HG03175 (cell line): ENCODE measurements at regions not wholly inside any gene's neighbourhood (a gene's known extent, or its start where the extent isn't known, plus 50 kb on each side); places are given as distances from the start of the nearest gene placed in this dataset.
"Not testable (repeated sequence)": the region's sequence is repeated elsewhere in the genome, so short reads cannot be mapped to it uniquely, and the experiment has no call there.

Source experiments
- ATAC-seq: cut with Tn5 transposase; IDR thresholded peaks from one replicate; pipeline ENCODE4 v1.9.1; 2021; ENCODE audit warnings: mild to moderate bottlenecking, moderate library complexity; ENCODE audit not compliant: unreplicated experiment

DNA sequence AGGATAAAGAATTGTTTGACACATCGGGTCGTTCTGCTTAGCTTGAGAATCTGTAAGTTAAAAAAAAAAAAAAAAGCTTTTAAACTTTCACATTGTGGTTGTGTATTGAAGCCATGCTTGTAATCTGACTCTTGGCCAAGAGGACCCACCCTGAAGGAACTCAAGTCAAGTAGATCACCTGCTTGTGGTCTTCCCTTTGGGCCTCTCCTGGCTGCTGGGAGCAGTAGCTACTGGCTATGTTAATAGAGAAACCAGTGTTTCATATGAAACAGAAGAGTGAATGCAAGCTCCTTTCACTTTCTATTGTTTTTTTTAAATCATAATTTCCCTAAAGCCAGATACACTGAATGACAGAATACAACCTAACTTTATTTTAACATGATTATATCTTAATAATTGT lies 402.4 kb upstream of the NDST4 start:
- peak; percentile 96 for ATAC-seq

DNA sequence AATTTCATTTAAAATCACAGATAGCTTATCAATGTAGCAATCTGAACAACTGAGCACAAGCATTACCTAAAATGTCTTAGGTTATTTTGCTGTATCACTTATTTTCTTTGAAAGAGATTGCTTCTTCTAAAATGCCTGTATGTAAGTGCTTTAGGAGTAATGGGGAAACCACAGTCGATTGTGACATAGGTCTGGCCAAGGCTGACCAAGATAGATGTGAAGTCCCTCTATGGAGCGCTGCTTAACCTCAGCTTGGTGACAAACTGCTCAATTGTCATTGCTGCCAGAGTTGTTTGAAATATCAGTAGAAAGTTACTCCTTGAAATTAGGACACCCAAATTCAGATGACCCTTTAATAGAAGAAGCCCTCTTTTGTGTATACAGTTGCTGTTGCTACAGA lies 401.9 kb upstream of the NDST4 start:
- ATAC-seq: peak; percentile 19

GRCh38 chr4:115514675-115515074 lies 401.3 kb upstream of the NDST4 start:
- ATAC-seq: no peak

GRCh38 chr4:115505326-115505725 lies 391.9 kb upstream of the NDST4 start:
- no peak for ATAC-seq

DNA sequence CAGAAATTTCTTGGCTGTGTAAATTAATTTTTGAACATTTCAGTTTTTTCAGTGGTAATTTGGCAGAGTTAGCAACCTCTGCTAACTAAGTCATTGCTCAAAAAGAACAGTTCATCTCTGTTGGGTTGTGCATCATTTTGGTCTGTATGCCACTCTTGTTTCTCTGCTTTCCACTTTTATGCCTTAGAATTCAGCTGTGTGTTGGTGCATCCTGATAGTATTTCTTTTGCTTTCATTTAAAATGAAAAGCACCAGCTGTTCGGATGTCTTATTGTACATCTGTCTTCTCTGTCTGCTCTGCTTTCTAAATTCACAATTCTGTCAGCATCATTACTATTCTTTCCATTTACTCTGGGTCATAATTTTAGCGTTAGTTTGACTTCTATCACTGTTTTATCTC lies 388.2 kb upstream of the NDST4 start:
- no peak for ATAC-seq

- ATAC-seq: not testable (repeated sequence)
These were observed 380.4 kb upstream of the NDST4 start for GRCh38 chr4:115493770-115494169.

- ATAC-seq: no peak
These were observed 378.3 kb upstream of the NDST4 start for GRCh38 chr4:115491686-115492085.

GRCh38 chr4:115489279-115489678 lies 375.9 kb upstream of the NDST4 start:
- ATAC-seq: no peak

GRCh38 chr4:115485402-115485801 lies 372.0 kb upstream of the NDST4 start:
- no peak for ATAC-seq

DNA sequence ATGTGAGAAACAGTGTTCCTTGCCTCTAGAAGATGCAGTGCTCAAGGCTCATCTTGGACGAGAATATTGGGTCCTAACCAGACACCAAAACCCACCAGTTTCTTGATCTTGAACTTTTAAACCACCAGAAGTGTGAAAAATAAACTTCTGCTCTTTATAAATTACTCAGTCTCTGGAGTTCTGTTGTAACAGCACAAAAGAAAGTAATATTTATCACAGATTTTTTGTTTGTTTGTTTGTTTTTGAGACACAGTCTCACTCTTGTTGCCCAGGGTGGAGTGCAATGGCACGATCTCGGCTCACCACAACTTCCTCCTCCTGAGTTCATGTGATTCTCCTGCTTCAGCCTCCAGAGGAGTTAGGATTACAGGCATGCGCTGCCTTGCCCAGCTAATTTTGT lies 371.1 kb upstream of the NDST4 start:
- no peak for ATAC-seq

DNA sequence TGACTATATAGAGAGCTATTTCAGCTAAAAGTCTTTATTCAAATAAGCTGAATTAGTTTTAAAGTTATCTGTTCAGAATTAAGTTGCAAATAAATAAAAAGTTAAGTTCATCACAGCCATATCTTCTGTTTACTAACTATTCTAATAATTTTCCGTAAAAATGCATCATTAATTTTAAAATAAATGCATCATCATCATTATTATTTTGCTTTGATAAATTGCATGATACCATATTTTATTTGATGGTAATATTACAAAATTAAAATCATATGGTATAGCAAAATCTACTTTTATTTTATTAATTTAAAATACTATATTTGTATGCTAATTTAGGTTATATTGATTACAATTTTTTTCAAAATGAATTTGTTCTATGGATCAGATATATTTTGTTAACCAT lies 357.3 kb upstream of the NDST4 start:
- no peak for ATAC-seq

GRCh38 chr4:115459301-115459700 lies 345.9 kb upstream of the NDST4 start:
- not testable (repeated sequence) for ATAC-seq

DNA sequence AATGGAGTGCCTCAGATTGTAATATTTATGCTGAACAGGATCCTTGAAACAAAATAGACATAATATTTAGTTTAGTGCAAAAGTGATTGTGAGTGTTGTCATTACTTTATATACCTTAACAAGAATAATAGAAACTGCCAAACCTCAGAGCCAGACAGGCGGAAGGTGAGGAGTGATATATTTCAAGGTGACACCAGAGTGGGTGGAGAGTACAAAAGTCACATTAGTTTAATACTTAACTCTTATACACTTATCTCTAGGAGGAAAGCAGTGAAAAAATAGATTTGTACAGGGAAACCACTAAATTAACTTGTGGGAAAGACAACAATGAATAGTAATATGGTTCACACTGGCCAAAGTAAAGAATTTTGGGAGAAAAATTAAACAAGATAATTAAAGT lies 342.8 kb upstream of the NDST4 start:
- no peak for ATAC-seq

- no peak for ATAC-seq
These were observed 340.8 kb upstream of the NDST4 start for GRCh38 chr4:115454228-115454627.

DNA sequence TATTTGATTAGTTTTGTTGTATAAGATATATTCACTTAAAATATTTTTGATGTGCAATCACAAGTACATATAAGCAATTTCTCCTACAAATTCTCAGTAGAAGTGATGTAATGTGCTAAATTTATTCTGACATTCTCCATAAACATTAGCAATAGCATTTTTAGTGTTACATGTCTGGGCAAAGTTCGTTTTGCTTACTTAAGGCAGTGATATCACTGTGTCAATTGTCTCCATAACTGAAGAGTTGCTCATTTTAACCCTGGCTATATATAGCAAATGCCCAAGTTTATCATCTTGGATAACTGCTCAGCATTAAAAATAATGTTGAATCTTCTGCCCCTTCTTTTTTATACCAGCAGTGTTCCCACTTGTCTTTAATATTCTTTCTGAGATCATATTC lies 340.0 kb upstream of the NDST4 start:
- no peak for ATAC-seq

DNA sequence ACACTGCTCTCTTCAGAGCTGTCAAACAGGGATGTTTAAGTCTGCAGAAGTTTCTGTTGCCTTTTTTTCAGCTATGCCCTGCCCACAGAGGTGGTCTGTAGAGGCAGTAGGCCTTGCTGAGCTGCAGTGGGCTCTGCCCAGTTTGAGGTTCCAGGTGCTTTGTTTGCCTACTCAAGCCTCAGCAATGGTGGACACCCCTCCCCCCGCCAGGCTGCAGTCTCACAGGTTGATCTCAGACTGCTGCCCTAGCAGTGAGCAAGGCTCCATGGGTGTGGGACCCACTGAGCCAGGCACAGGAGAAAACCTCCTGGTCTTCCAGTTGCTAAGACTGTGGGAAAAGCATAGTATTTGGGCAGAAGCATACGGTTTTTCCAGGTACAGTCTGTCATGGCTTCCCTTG lies 338.8 kb upstream of the NDST4 start:
- ATAC-seq: not testable (repeated sequence)

DNA sequence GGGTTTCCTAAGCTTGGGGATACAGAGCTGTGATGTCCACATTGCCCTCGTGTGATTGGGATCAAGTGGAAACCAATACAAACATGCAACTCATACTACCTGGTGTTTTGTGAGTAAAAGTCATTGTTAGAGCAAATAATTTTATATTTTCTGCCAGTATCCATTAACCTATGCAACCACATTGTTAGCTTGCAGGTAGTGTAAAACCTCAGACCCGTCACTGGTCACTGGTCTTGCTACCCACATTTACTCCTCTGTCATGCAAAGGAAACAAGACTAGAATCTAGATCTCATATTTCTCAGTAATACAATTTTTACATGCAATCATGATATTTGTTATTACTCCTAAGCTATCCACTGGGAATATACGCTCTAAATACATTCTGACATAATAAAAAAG lies 324.3 kb upstream of the NDST4 start:
- peak; percentile 77 for ATAC-seq

DNA sequence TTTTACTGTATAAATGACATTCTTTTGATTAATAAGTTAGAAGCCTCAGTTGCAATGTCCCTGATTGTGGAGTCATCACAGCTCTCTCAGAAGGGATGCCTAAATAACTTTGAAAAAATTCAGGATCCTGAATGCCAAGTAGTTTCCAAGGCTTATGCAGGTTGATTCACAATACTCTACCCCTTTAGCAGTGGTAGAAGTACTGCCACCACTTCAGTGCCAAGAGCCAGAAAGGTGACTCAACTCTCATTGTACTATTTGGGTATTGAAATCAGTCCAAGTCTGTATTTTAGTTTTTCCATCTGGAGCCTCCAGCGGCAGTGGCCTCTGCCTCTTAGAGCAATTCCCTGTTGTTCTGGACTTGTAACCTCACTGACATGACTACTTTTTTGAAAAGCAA lies 320.1 kb upstream of the NDST4 start:
- no peak for ATAC-seq

GRCh38 chr4:115430024-115430423 lies 316.6 kb upstream of the NDST4 start:
- ATAC-seq: no peak

- no peak for ATAC-seq
These were observed 315.0 kb upstream of the NDST4 start for GRCh38 chr4:115428455-115428854.

DNA sequence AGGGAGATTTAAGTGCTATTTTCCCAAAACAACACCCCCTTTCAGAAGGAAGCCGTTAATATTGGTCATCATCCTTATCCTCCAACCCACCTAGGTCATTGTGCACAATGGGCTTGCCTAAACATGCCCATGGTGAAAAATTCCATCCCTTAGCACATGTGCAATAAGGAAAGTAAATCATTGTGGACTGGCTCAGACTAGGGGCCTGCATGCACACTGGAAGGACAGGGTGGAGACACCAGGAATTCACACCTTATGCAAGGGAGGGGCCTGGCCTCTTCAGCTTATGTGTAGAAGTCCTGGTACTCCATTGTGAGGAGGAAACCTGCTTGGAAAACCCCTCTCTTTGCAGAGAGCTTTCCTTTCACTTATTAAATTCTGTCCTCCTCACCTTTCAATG lies 311.4 kb upstream of the NDST4 start:
- no peak for ATAC-seq

DNA sequence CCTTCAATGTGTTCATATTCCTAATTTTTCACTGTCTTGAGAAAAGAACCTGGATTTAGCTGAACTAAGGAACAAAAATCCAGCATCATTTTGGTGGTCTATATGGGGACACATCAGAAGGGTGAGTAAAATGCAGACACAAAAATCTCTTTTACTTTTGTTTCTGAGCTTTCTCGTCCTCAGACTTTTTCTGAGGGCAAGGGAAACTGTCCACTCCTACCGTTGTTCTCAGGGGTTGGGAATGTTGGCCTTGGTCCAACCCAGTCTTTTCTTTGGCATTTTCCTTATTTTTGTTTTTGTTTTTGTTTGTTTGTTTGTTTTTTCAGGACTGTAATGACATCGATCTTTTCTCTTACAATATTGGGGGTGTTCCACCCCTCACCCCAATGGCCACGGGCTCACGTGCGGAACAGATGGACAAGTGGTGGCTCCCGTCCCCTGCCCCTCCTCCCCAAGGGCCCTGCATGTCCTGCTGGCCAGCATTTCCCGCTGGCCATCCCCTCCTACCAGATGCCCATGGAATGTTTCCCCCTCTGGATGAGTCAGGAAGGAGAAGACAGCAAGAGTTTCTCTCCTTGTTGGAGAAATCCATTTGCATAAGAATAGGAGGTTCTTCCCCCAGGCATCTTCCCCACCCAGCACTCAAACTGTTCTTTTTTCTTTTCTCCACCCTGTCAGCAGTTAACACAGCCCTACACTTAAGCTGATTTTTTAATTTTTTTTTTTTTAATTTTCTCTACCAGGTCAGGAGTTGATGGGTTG lies 305.4 kb upstream of the NDST4 start:
- ATAC-seq: no peak

- ATAC-seq: no peak
These were observed 282.6 kb upstream of the NDST4 start for GRCh38 chr4:115396034-115396433.
